SK-N-MC (cell line): ENCODE measurements at regions not wholly inside any gene's neighbourhood (a gene's known extent, or its start where the extent isn't known, plus 50 kb on each side); places are given as distances from the start of the nearest gene placed in this dataset.

ENCODE experiments used
- EZH2 ChIP-seq: fragments of 200-600 bp; sonication (generic); IDR thresholded peaks from one replicate; pipeline ENCODE4 v1.6.1; 2017; ENCODE audit warnings: antibody characterized with exemption
- POLR2AphosphoS5 ChIP-seq: IDR thresholded peaks from 2 replicates; pipeline ENCODE4 v1.6.1; 2012; ENCODE audit warnings: mild to moderate bottlenecking, low read depth, low read length, borderline replicate concordance

GRCh38 chr2:136492901-136493300, 272.4 kb upstream of the THSD7B start:
- TF ChIP-seq POLR2AphosphoS5 (no peak), EZH2 (no peak)
